ENCODE measurements at regions not wholly inside any gene's neighbourhood (a gene's known extent, or its start where the extent isn't known, plus 50 kb on each side); places are given as distances from the start of the nearest gene placed in this dataset.
"Not testable (repeated sequence)": the region's sequence is repeated elsewhere in the genome, so short reads cannot be mapped to it uniquely, and the experiment has no call there.

DNA sequence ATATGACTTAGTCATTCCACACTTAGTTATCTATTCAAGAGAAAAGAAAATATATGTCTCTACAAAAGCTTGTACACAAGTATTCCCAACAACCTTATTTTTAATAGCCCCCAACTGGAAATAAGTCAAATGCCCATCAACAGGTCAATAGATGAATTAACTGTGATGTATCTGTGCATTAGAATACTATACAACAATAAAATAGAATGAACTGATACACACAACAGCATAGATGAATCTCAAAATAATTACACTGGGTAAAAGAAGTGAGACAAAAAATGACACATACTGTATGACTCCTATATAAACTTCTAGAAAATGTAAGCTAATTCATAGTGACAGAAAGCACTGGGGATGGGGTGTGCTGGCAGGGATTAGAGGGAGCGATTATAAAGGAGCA lies 354.1 kb upstream of the DIPK2B start:
- no peak overlapping the region for H3K27ac ChIP-seq
- DNase-seq (ENCODE audit: low spot score), result no peak
- TF ChIP-seq, protein P1, sequence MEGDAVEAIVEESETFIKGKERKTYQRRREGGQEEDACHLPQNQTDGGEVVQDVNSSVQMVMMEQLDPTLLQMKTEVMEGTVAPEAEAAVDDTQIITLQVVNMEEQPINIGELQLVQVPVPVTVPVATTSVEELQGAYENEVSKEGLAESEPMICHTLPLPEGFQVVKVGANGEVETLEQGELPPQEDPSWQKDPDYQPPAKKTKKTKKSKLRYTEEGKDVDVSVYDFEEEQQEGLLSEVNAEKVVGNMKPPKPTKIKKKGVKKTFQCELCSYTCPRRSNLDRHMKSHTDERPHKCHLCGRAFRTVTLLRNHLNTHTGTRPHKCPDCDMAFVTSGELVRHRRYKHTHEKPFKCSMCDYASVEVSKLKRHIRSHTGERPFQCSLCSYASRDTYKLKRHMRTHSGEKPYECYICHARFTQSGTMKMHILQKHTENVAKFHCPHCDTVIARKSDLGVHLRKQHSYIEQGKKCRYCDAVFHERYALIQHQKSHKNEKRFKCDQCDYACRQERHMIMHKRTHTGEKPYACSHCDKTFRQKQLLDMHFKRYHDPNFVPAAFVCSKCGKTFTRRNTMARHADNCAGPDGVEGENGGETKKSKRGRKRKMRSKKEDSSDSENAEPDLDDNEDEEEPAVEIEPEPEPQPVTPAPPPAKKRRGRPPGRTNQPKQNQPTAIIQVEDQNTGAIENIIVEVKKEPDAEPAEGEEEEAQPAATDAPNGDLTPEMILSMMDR (IDR thresholded peaks at IDR 0.05), result no peak

DNA sequence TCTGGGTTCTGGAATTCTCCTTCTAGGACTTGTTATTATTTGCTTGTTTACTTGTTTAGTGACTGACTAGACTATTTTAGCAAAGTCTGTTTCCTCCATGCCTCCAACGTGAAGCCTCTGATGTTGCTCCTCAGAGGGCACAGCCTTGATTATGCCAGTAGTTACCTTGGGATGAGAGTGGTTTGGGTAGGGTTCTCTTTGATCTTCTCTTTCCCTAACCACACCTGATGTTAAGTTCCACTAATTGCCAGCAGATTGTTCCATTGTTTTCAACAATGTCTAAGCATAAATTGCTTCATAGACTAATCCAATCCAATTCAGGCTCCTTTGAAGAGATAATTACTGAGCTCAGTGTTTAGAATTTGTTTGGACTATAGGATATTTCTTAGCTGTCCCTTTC lies 352.7 kb upstream of the DIPK2B start:
- Histone ChIP-seq H3K27ac (no peak overlapping the region), H3K4me3 (no peak overlapping the region)
- TF ChIP-seq, protein P1 (IDR thresholded peaks at IDR 0.05), result no peak
- no peak for DNase-seq (ENCODE audit: low spot score)

More for the DNA sequence above, 354.1 kb upstream of the DIPK2B start:
- no peak overlapping the region for H3K4me3 ChIP-seq

DNA sequence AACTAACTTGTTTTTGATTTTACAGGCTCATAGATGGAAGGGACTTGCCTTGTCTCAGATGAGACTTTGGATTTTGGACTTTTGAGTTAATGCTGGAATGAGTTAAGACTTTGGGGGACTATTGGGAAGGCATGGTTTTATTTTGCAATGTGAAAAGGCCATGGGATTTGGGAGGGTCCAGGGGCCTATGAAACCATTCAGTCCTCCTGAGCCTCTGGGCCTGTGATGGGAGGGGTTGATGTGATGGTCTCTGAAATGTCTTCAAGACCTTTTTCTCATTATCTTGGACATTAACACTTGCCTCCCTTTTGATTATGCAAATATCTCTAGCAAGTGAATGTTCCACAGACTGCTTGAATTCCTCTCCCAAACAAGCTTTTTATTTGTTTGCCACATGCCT lies 346.0 kb upstream of the DIPK2B start:
- H3K4me3 ChIP-seq; DNase-seq (ENCODE audit: low spot score); H3K27ac ChIP-seq: not testable (repeated sequence)

DNA sequence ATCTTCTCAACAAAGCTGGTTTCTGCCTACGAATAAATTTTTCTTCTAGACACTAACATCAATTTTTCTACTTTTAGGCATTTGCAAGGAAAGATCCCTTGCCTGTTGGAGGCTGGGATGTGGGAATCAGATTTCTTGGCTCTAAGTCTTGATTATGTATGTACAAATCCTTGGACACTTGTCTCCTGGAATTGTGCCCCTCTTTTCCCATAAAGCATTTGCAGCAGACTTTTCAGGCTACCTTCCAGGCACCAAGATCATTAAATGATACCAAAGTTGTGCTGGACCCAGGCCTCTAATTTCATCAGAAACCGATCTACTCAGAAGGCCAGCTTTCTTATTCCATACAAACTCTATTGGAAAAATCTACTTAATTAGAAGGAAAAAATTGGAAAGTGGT lies 339.5 kb upstream of the DIPK2B start:
- TF ChIP-seq, protein P1 (IDR thresholded peaks at IDR 0.05), result no peak
- no peak overlapping the region for H3K27ac ChIP-seq
- DNase-seq (ENCODE audit: low spot score), result no peak
- H3K4me3 ChIP-seq, result no peak overlapping the region

DNA sequence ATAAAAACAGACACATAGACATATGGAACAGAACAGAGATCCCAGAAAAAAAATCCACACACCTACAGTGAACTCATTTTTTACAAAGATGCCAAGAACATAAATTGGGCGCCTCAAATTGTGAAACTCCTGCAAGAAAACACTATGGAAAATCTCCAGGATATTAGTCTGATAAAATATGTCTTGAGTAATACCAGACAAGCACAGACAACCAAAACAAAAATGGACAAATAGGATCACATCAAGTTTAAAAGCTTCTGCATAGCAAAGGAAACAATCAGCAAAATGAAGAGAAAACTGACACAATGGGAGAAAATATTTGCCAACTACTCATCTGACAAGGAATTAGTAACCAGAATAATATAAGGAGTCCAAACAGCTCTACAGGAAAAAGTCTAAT lies 337.3 kb upstream of the DIPK2B start:
- H3K4me3 ChIP-seq, result no peak overlapping the region
- no peak overlapping the region for H3K27ac ChIP-seq
- DNase-seq (ENCODE audit: low spot score), result no peak
- TF ChIP-seq, protein P1 (IDR thresholded peaks at IDR 0.05), result no peak

DNA sequence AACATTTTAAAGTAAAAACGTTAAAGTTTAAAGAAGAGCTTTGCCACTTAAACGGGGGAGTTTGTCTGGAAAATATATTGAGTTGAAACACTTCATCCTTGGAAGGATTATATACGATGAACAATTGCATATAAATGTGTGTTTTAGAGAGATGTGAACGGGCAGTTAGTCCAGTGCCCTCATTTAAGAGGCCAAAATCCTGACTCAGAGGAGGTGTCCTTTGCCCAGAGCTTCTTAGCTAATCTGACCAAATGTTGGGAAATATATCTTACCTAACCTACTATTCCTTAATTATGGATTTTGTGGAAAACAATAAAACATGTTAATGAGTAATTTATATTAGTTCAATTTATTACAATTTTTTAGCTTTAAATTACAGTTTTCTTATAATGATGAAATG lies 327.2 kb upstream of the DIPK2B start:
- TF ChIP-seq, protein P1 (IDR thresholded peaks at IDR 0.05), result no peak
- DNase-seq (ENCODE audit: low spot score), result no peak
- H3K27ac ChIP-seq, result no peak overlapping the region
- H3K4me3 ChIP-seq, result no peak overlapping the region

DNA sequence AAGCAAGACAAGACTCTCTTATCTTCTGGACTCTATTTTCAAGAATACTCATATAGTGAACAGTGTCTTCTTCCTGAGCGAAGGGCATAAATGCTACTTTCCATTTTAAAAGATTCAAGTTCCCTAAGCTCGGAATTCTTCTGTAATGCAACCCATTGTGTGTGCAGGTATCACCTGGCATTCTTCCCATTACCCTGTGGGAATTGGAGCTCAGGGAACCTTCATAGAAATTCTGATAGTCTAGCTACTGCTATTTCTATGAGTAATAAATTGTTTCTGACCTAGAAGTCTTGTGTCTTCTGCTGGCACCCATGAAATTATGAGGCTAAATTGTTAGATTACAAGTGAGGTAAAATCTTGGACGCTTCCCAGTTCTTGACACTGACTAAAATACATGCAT lies 324.1 kb upstream of the DIPK2B start:
- TF ChIP-seq, protein P1 (IDR thresholded peaks at IDR 0.05), result no peak
- Histone ChIP-seq H3K27ac (no peak overlapping the region), H3K4me3 (no peak overlapping the region)
- no peak for DNase-seq (ENCODE audit: low spot score)

DNA sequence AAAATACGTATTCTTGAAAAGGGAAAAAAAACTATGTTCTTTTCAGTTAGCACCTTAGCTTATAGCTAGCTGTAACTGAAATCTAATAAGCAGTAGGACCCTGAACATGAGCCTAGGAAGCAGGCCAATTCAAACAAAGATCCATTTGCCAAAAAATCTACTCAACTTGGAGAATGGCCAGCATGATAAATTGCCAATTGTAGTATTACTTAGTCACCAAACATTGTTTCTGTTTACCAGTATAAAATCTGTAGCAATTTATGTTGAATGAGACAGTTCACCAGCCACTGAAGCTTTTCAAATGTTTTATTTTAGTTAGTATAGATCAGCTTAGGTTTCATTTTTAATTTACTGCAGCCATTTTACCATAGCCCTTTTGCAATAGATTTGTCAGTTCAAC lies 323.6 kb upstream of the DIPK2B start:
- DNase-seq (ENCODE audit: low spot score), result no peak
- no peak overlapping the region for H3K27ac ChIP-seq
- H3K4me3 ChIP-seq, result no peak overlapping the region
- TF ChIP-seq, protein P1 (IDR thresholded peaks at IDR 0.05), result no peak

Data from coronary artery (tissue), 2 donors.